Gastrocnemius medialis (tissue), 4 donors: ENCODE measurements at regions not wholly inside any gene's neighbourhood (a gene's known extent, or its start where the extent isn't known, plus 50 kb on each side); places are given as distances from the start of the nearest gene placed in this dataset.

ENCODE experiments used
- ATAC-seq, 2 donors: fragments of 150-250 bp; one replicate each; pipeline ENCODE4 v1.9.1; 2016
- DNase-seq, 2 donors: peaks; one replicate each; pipeline ENCODE4 v3.0.0-alpha.2; 2019
- H3K27ac ChIP-seq, 4 donors: fragments of 200-600 bp; sonication (generic); 1 replicate in 1 of 4; 2 replicates in 3 of 4; pipeline ENCODE4 v1.5.1; 2016 to 2018; ENCODE audit warnings: mild to moderate bottlenecking in 2 of 4, moderate library complexity in 1 of 4
- H3K27me3 ChIP-seq, 3 donors: fragments of 200-600 bp; sonication (generic) in 2 of 3; 1 replicate in 1 of 3; 2 replicates in 2 of 3; pipeline versions ENCODE4 v1.5.1 to v1.6.0; 2016 to 2019; ENCODE audit warnings: mild to moderate bottlenecking in 1 of 3, moderate library complexity in 1 of 3
- H3K36me3 ChIP-seq, 2 donors: fragments of 200-600 bp; sonication (generic) in 1 of 2; one replicate each; pipeline ENCODE4 v1.5.1; 2017 to 2018
- H3K4me1 ChIP-seq, 2 donors: fragments of 200-600 bp; sonication (generic) in 1 of 2; one replicate each; pipeline ENCODE4 v1.5.1; 2016 to 2017; ENCODE audit warnings: mild to moderate bottlenecking in 2 of 2
- H3K4me3 ChIP-seq, 4 donors: fragments of 200-600 bp; sonication (generic) in 3 of 4; 1 replicate in 1 of 4; 2 replicates in 3 of 4; pipeline ENCODE4 v1.5.1; 2016 to 2019; ENCODE audit warnings: mild to moderate bottlenecking in 2 of 4
- H3K9me3 ChIP-seq, 3 donors: fragments of 200-600 bp; sonication (generic) in 2 of 3; 1 replicate in 1 of 3; 2 replicates in 2 of 3; pipeline ENCODE4 v1.5.1; 2016 to 2019
- CTCF ChIP-seq, 5 experiments: fragments of 450-650 bp in 3 of 5; fragments of 200-600 bp in 2 of 5; sonication (generic) in 2 of 5; IDR thresholded peaks in 4 of 5; conservative IDR thresholded peaks in 1 of 5; 1 replicate in 4 of 5; 2 replicates in 1 of 5; pipeline ENCODE4 v1.5.1; 2016 to 2019; ENCODE audit warnings: antibody characterized with exemption in 5 of 5, mild to moderate bottlenecking in 3 of 5, moderate library complexity in 3 of 5
- POLR2A ChIP-seq, 2 donors: fragments of 450-650 bp; IDR thresholded peaks; one replicate each; pipeline ENCODE4 v1.6.1; 2017; ENCODE audit warnings: antibody characterized with exemption in 2 of 2, mild to moderate bottlenecking in 2 of 2, moderate library complexity in 2 of 2
- in situ Hi-C, 4 donors: fragments of 200-750 bp; cut with MboI; loops; one replicate each; pipeline versions ENCODE4 v1.15.0 to v1.8.0; 2017; ENCODE audit warnings: low sequenced_read_pairs in 4 of 4
- intact Hi-C: fragments of 100-400 bp; cut with DNase I; formaldehyde crosslinking; loops from one replicate; pipeline ENCODE4 v1.15.1; 2023; ENCODE audit warnings: low total_unique reads

GRCh38 chr1:209389975-209390374 lies 193.5 kb upstream of the CAMK1G start:
- TF ChIP-seq CTCF (IDR thresholded peaks at IDR 0.05 in 4 of 5, conservative IDR thresholded peaks at IDR 0.05 in 1 of 5) (no peak), POLR2A (IDR thresholded peaks at IDR 0.05) (no peak)
- H3K4me1 ChIP-seq: no peaks in the 10 kb centered on the region
- no peaks in the 10 kb centered on the region for H3K27me3 ChIP-seq
- H3K9me3 ChIP-seq: no peaks in the 10 kb centered on the region
- intact Hi-C loops (no loop called here), in situ Hi-C loops (no loop called here)
- no peaks in the 10 kb centered on the region for H3K36me3 ChIP-seq
- no peak overlapping the region for H3K4me3 ChIP-seq
- ATAC-seq: no peak
- no peak overlapping the region for H3K27ac ChIP-seq
- DNase-seq: no peak

DNA sequence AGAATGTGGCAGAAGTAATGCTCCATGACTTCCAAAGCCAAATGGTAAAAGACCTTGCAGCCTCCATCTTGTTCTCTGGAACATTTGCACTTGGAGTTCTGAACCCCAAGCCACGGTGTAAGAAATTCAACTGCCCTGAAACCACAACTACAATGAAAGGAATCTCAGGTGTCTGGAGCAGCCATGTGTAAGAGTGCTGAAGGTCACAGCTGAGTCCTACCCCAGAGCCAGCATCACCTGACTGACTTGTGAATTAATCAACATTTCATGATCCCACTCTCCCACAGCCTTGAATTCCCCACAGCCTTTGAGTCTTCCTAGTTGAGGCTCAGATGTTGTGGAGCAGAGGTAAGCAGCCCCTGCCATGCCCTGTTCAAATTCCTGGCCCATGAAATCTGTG lies 192.8 kb upstream of the CAMK1G start:
- intact Hi-C loops (no loop called here), in situ Hi-C loops (no loop called here)
- Histone ChIP-seq H3K4me1 (no peaks in the 10 kb centered on the region), H3K27me3 (no peaks in the 10 kb centered on the region), H3K9me3 (no peaks in the 10 kb centered on the region), H3K4me3 (no peak overlapping the region), H3K36me3 (no peaks in the 10 kb centered on the region), H3K27ac (no peak overlapping the region)
- TF ChIP-seq POLR2A (IDR thresholded peaks at IDR 0.05): no peak
- TF ChIP-seq CTCF (IDR thresholded peaks at IDR 0.05 in 4 of 5, conservative IDR thresholded peaks at IDR 0.05 in 1 of 5): no peak
- ATAC-seq (no peak), DNase-seq (no peak)

DNA sequence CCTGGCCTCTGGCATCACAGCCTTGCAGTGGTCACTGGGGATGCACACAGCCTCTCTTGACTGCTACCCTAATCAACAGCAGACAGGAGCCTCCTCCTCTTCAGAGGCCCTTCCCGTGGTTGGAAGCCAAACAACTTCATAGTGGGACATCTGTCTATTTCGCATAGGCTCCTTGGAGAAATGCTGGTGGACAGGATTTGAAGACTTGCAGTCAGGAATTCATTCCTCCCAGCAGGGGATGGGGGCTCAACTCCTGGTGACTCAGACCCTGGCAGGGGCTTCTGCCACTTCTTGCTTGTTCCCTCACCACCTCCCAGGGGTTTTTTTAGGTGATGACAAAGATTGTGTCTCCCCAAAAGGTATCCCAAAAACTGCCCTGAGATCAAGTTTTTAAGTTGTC lies 191.7 kb upstream of the CAMK1G start:
- H3K27ac ChIP-seq: no peak overlapping the region
- in situ Hi-C loops (no loop called here), intact Hi-C loops (no loop called here)
- no peak overlapping the region for H3K4me3 ChIP-seq
- TF ChIP-seq CTCF (IDR thresholded peaks at IDR 0.05 in 4 of 5, conservative IDR thresholded peaks at IDR 0.05 in 1 of 5): no peak
- TF ChIP-seq POLR2A (IDR thresholded peaks at IDR 0.05): no peak
- no peaks in the 10 kb centered on the region for H3K9me3 ChIP-seq
- no peaks in the 10 kb centered on the region for H3K27me3 ChIP-seq
- H3K4me1 ChIP-seq: no peaks in the 10 kb centered on the region
- ATAC-seq (no peak), DNase-seq (no peak)
- H3K36me3 ChIP-seq: no peaks in the 10 kb centered on the region

DNA sequence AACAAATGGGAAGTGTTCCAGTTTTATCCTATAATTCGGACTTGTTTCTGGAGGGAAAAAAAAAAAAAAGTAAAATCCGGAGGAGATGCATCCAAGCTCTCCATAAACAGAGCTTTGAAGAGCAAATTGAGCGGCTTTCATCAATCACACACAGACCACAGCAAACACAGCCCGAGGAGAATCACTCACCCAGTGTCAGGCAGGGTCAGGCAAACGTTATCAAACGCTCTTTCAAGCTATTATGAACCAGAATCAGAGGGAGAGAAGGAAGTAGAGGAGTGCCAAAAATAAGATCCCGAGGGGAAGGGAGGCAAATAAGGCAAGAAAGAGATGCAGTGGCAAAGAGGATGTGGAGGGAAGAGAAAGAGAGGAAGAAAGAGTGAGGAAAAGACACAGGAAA lies 188.3 kb upstream of the CAMK1G start:
- DNase-seq (no peak), ATAC-seq (no peak)
- no peaks in the 10 kb centered on the region for H3K9me3 ChIP-seq
- in situ Hi-C loops: no loop called here
- no peaks in the 10 kb centered on the region for H3K36me3 ChIP-seq
- H3K27me3 ChIP-seq: no peaks in the 10 kb centered on the region
- no peak overlapping the region for H3K4me3 ChIP-seq
- intact Hi-C loops: no loop called here
- no peak overlapping the region for H3K27ac ChIP-seq
- no peak for TF ChIP-seq CTCF (IDR thresholded peaks at IDR 0.05 in 4 of 5, conservative IDR thresholded peaks at IDR 0.05 in 1 of 5)
- no peak for TF ChIP-seq POLR2A (IDR thresholded peaks at IDR 0.05)
- no peaks in the 10 kb centered on the region for H3K4me1 ChIP-seq

DNA sequence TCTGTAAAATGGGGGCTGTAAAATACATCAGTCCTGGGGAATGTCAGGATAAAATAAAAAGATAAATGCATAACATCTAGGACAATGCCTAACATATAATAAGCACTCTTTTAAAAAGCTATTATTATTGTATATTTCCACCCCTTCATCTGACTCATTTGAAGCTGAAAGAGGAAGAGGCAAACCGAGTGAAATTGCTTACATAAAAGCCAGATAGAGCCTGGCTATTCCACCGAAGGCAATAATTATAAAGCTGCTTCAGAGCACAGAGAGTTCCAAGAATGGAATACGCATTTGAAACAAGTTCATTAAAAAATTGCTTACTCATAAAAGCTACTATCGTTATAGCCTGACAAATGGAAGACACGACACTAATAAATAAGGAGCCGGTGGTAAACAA lies 186.1 kb upstream of the CAMK1G start:
- Histone ChIP-seq H3K36me3 (no peaks in the 10 kb centered on the region), H3K9me3 (no peaks in the 10 kb centered on the region), H3K4me3 (no peak overlapping the region), H3K4me1 (no peaks in the 10 kb centered on the region), H3K27ac (no peak overlapping the region), H3K27me3 (no peaks in the 10 kb centered on the region)
- in situ Hi-C loops (no loop called here), intact Hi-C loops (no loop called here)
- no peak for DNase-seq
- no peak for ATAC-seq
- TF ChIP-seq POLR2A (IDR thresholded peaks at IDR 0.05): no peak
- no peak for TF ChIP-seq CTCF (IDR thresholded peaks at IDR 0.05 in 4 of 5, conservative IDR thresholded peaks at IDR 0.05 in 1 of 5)
